ENCODE measurements at regions not wholly inside any gene's neighbourhood (a gene's known extent, or its start where the extent isn't known, plus 50 kb on each side); places are given as distances from the start of the nearest gene placed in this dataset.
A peak's percentile ranks its signal among the peaks of the same experiment; 100 is the strongest.

GRCh38 chr2:111698743-111699554, 185.0 kb downstream of the ANAPC1 start:
- intact Hi-C loops (cut with micrococcal nuclease), result loop anchor here (1.0 to 2.0 kb wide), 2 partner anchors 73 to 582 kb away; no protein-coding TSS in a partner anchor
- Mint-ChIP-seq H3K4me3 (ENCODE audit: low read depth) (peak overlapping the region; percentile 35), H3K27ac (peak overlapping the region; percentile 87), H3K36me3 (ENCODE audit: low read depth) (peaks cover 2% of the 10 kb centered on the region), H3K4me1 (ENCODE audit: low read depth) (peaks cover 43% of the 10 kb centered on the region), H3K9me3 (peaks cover 11% of the 10 kb centered on the region), H3K27me3 (ENCODE audit: low read depth) (peaks cover 14% of the 10 kb centered on the region)
- peak; percentile 60 for DNase-seq (ENCODE audit: low spot score)

DNA sequence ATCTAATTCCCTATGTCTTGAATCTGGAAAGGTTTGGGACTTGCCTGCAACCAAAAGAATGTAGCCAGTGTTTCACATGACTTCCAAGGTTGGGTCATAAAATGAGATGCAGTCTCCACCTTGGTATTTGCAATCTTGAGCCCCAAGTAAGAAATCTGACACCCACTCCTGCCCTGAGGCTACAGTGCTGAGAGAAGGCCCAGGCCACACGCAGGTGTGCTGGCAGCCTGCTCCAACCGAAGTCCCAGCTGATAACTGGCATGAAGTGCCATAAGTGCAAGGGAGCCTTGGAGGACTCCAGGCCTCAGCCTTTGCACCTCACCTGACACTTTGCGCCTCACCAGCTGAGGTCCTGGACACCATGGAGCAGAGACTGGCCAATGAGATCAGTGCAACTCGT, 182.7 kb downstream of the ANAPC1 start:
- Mint-ChIP-seq H3K27ac (no peak overlapping the region), H3K27me3 (ENCODE audit: low read depth) (no peaks in the 10 kb centered on the region), H3K9me3 (peaks cover 2% of the 10 kb centered on the region), H3K4me3 (ENCODE audit: low read depth) (no peak overlapping the region), H3K36me3 (ENCODE audit: low read depth) (no peaks in the 10 kb centered on the region), H3K4me1 (ENCODE audit: low read depth) (peaks cover 63% of the 10 kb centered on the region)
- DNase-seq (ENCODE audit: low spot score), result no peak
- intact Hi-C loops (cut with micrococcal nuclease), result loop anchor here (5.0 kb wide), 2 partner anchors 34 to 219 kb away; no protein-coding TSS in a partner anchor

- H3K36me3 Mint-ChIP-seq (ENCODE audit: low read depth), result no peaks in the 10 kb centered on the region
- H3K27ac Mint-ChIP-seq, result peak overlapping the region; percentile 44
- H3K9me3 Mint-ChIP-seq, result no peaks in the 10 kb centered on the region
- H3K4me1 Mint-ChIP-seq (ENCODE audit: low read depth), result peaks cover 66% of the 10 kb centered on the region
- H3K4me3 Mint-ChIP-seq (ENCODE audit: low read depth), result no peak overlapping the region
- DNase-seq (ENCODE audit: low spot score), result no peak
- no peaks in the 10 kb centered on the region for H3K27me3 Mint-ChIP-seq (ENCODE audit: low read depth)
- intact Hi-C loops (cut with micrococcal nuclease), result loop anchor here (5.0 kb wide), 2 partner anchors 34 to 219 kb away; no protein-coding TSS in a partner anchor
Measured at GRCh38 chr2:111701798-111702118, 182.2 kb downstream of the ANAPC1 start.

DNA sequence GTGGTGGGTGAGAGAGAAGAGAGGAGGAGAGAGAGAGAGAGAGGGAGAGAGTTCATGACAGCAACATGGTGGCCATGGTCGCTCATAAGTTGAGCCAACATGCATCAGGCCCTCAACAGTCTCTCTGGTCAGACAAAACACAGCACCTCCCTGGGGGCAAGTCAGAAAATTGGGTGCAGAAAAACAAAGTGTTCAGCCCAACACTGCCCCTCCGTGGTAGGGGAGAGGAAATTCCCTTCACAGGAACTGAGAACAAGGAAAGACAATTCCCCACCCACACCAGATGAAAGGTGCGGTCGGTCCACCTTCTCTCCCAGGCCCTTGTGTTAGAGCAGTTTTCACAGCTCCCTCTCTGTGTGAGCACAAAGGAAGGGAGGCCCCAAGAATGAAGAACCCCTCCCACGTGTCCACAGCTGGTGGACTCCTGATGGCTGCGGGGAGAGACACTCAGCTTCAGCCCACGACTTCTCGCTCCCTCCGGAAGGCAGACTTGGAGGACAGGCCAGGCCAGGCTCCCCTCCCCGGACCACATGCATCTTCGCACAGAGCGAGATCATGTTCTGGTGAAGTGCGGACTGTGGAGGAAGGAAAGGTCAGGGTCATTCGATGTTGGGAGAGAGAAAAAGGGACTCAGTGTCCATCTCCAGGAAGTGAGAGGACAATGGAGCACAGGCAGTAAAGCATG, 181.7 kb downstream of the ANAPC1 start:
- intact Hi-C loops (cut with micrococcal nuclease), result loop anchor here (5.0 kb wide), 2 partner anchors 35 to 220 kb away; no protein-coding TSS in a partner anchor
- Mint-ChIP-seq H3K4me3 (ENCODE audit: low read depth) (no peak overlapping the region), H3K9me3 (no peaks in the 10 kb centered on the region), H3K4me1 (ENCODE audit: low read depth) (peaks cover 67% of the 10 kb centered on the region), H3K27me3 (ENCODE audit: low read depth) (no peaks in the 10 kb centered on the region), H3K36me3 (ENCODE audit: low read depth) (no peaks in the 10 kb centered on the region), H3K27ac (peak overlapping the region; percentile 44)
- peak; percentile 40 for DNase-seq (ENCODE audit: low spot score)

DNA sequence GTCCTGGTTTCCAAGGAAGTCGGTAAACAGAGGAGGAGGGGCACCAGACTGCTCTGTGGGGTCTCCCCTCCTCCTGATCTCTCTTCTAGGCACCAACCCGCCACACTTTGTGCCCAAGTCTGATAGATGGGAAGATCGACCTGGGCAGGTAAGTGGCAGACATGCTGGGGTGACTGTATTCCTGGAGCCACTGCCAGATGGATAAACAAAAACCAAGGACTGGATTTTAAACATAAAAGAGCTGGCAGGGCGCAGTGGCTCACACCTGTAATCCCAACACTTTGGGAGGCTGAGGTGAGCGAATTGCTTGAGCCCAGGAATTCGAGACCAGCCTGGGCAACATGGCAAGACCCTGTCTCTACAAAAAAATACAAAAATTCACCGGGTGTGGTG, 181.2 kb downstream of the ANAPC1 start:
- Mint-ChIP-seq H3K9me3 (no peaks in the 10 kb centered on the region), H3K36me3 (ENCODE audit: low read depth) (no peaks in the 10 kb centered on the region), H3K27me3 (ENCODE audit: low read depth) (no peaks in the 10 kb centered on the region), H3K4me1 (ENCODE audit: low read depth) (peaks cover 67% of the 10 kb centered on the region), H3K27ac (no peak overlapping the region), H3K4me3 (ENCODE audit: low read depth) (no peak overlapping the region)
- intact Hi-C loops (cut with micrococcal nuclease), result loop anchor here (5.0 kb wide), 2 partner anchors 35 to 220 kb away; no protein-coding TSS in a partner anchor
- no peak for DNase-seq (ENCODE audit: low spot score)

DNA sequence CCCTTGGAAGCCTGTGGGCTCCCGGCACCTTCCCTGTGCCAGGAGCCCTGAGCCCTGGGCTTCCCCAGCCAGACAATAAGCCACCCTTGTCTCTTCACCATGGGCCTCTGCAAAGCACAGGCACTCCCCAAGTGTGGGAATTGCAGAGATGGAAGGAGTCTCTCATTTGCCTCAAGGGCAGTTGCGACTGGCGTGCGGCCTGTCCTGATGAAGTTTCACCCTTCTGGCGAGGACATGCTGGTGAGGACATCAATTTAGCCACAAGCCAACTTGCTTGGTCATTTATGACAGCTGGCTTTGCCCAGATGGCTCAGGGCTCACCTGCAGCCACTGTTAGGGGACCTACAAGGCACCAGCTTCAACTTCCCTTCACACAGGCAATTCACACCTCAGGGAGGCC, 180.2 kb downstream of the ANAPC1 start:
- Mint-ChIP-seq H3K36me3 (ENCODE audit: low read depth) (no peaks in the 10 kb centered on the region), H3K9me3 (no peaks in the 10 kb centered on the region), H3K4me3 (ENCODE audit: low read depth) (no peak overlapping the region), H3K27ac (no peak overlapping the region), H3K27me3 (ENCODE audit: low read depth) (peaks cover 2% of the 10 kb centered on the region), H3K4me1 (ENCODE audit: low read depth) (peaks cover 59% of the 10 kb centered on the region)
- intact Hi-C loops (cut with micrococcal nuclease), result loop anchor here (5.0 kb wide), 2 partner anchors 36 to 221 kb away; no protein-coding TSS in a partner anchor
- DNase-seq (ENCODE audit: low spot score), result no peak

DNA sequence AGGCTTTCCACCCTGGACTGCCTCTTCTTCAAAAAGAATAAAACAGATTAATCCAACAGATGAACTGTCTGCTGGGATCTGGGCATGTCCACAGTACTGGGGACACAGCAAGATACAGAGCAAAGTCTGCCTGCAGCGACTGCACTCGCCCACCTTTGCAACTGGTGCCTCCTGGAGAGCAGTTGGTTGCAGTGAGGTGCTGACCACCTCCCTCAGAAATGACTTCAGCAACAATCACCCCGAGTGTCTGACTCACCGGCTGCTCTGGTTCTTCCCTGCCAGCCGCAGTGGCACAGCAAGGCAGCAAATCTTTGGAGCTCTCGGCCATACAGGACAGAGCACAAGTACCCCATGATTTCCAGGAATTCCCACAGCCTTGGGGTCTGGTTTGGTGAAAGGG, 179.7 kb downstream of the ANAPC1 start:
- DNase-seq (ENCODE audit: low spot score), result no peak
- intact Hi-C loops (cut with micrococcal nuclease), result loop anchor here (5.0 kb wide), 2 partner anchors 37 to 222 kb away; no protein-coding TSS in a partner anchor
- peaks cover 54% of the 10 kb centered on the region for H3K4me1 Mint-ChIP-seq (ENCODE audit: low read depth)
- H3K27me3 Mint-ChIP-seq (ENCODE audit: low read depth), result peaks cover 5% of the 10 kb centered on the region
- no peak overlapping the region for H3K4me3 Mint-ChIP-seq (ENCODE audit: low read depth)
- no peaks in the 10 kb centered on the region for H3K9me3 Mint-ChIP-seq
- H3K36me3 Mint-ChIP-seq (ENCODE audit: low read depth), result no peaks in the 10 kb centered on the region
- no peak overlapping the region for H3K27ac Mint-ChIP-seq

DNA sequence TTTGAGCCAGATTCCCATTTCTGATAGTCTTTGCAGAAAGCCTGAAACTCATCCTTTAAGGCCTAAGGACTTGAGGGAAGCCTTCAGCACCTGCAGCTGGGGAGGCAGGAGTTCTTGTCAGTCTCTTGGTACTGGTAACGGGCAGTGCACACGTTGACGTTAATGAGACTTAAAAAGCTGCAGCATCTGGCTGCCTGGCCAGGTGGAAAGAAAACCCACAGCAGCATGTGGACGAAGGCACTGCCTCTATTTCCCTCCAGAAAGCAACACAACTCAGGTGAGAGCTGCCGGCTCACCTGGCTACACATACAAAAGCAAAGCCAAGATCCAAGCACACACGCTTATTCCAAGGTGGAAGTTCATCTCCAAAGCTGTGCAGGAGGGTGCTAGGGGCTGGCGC, 178.8 kb downstream of the ANAPC1 start:
- Mint-ChIP-seq H3K4me3 (ENCODE audit: low read depth) (no peak overlapping the region), H3K9me3 (no peaks in the 10 kb centered on the region), H3K27ac (peak overlapping the region; percentile 80), H3K4me1 (ENCODE audit: low read depth) (peaks cover 52% of the 10 kb centered on the region), H3K27me3 (ENCODE audit: low read depth) (peaks cover 8% of the 10 kb centered on the region), H3K36me3 (ENCODE audit: low read depth) (no peaks in the 10 kb centered on the region)
- no peak for DNase-seq (ENCODE audit: low spot score)
- intact Hi-C loops (cut with micrococcal nuclease), result loop anchor here (5.0 kb wide), 1 partner anchor 848 kb away; no protein-coding TSS in a partner anchor

- no peak overlapping the region for H3K4me3 Mint-ChIP-seq (ENCODE audit: low read depth)
- H3K36me3 Mint-ChIP-seq (ENCODE audit: low read depth), result no peaks in the 10 kb centered on the region
Measured at GRCh38 chr2:111705711-111706336, 178.2 kb downstream of the ANAPC1 start.

DNA sequence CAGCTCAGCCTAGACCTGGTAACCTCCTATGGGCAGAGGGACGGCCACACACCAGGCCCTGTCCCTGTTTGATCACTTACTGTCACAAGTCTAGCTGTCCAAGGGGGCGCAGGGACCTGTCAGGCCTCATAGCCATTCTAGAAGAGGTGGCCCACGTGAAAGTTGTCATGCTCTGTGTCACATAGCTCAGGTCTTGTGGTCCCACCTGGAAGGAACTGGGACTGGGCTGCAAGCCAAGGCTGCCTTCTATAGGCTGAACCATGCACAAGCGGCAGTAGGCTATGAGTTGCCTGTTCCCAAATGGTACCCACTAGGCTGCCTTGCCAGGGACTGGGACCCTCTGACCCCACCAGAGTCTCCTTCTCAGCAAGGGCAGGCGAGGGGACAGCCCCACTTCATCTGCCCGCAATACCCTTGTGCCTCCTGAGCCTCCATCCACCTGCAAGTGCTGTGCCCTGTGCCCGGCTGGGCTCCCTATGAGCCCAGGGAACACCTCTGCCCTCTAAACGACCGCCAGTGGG, 177.5 kb downstream of the ANAPC1 start:
- H3K4me1 Mint-ChIP-seq (ENCODE audit: low read depth), result peaks cover 45% of the 10 kb centered on the region
- DNase-seq (ENCODE audit: low spot score), result no peak
- intact Hi-C loops (cut with micrococcal nuclease), result loop anchor here (5.0 kb wide), 1 partner anchor 849 kb away; no protein-coding TSS in a partner anchor

More at GRCh38 chr2:111705711-111706336, 178.2 kb downstream of the ANAPC1 start:
- Mint-ChIP-seq H3K4me1 (ENCODE audit: low read depth) (peaks cover 52% of the 10 kb centered on the region), H3K9me3 (no peaks in the 10 kb centered on the region), H3K27me3 (ENCODE audit: low read depth) (peaks cover 11% of the 10 kb centered on the region), H3K27ac (peak overlapping the region; percentile 80)
- DNase-seq (ENCODE audit: low spot score), result peak; percentile 41
- intact Hi-C loops (cut with micrococcal nuclease), result loop anchor here (5.0 kb wide), 1 partner anchor 849 kb away; no protein-coding TSS in a partner anchor

GRCh38 chr2:111707700-111708099, 176.3 kb downstream of the ANAPC1 start:
- Mint-ChIP-seq H3K27me3 (ENCODE audit: low read depth) (peaks cover 16% of the 10 kb centered on the region), H3K27ac (no peak overlapping the region), H3K9me3 (peaks cover 10% of the 10 kb centered on the region), H3K4me3 (ENCODE audit: low read depth) (no peak overlapping the region), H3K36me3 (ENCODE audit: low read depth) (no peaks in the 10 kb centered on the region), H3K4me1 (ENCODE audit: low read depth) (peaks cover 33% of the 10 kb centered on the region)
- intact Hi-C loops (cut with micrococcal nuclease), result loop anchor here (5.0 kb wide), 1 partner anchor 850 kb away; no protein-coding TSS in a partner anchor
- DNase-seq (ENCODE audit: low spot score), result no peak

More for the DNA sequence above, 177.5 kb downstream of the ANAPC1 start:
- Mint-ChIP-seq H3K27me3 (ENCODE audit: low read depth) (peaks cover 11% of the 10 kb centered on the region), H3K9me3 (peaks cover 4% of the 10 kb centered on the region), H3K4me3 (ENCODE audit: low read depth) (no peak overlapping the region), H3K36me3 (ENCODE audit: low read depth) (no peaks in the 10 kb centered on the region), H3K27ac (no peak overlapping the region)

DNA sequence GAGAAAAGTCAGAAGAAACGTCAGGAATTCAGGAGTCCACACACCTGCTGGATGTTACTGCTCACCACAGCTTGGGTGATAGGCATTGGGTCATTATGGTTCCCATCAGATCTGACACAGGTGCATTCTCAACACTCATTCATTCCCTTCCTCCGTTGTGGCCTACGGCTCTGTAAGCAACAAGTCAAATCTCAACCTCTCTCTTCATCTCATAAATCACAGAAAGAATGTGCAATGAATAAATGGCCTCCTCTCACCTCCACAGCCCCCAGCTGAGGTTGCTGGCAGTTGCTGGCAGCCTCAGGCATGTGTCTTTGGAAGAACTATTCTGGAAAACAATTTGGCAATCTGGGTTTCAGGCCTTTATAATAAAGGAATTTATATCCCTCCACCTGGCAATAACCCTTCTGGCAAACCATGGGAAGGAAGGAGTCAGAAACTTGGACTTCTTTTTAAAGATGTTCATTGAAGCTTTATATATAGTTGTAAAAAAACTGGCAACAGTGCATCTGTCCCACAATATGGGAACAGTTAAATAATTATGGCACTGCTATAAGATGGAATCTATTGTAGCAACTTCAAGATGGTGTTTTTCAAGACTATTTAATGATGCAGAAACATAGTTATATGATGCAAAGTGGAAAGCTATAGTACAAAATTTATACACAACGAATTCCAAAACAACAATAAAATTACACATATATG, 175.4 kb downstream of the ANAPC1 start:
- Mint-ChIP-seq H3K27ac (no peak overlapping the region), H3K36me3 (ENCODE audit: low read depth) (no peaks in the 10 kb centered on the region), H3K27me3 (ENCODE audit: low read depth) (peaks cover 16% of the 10 kb centered on the region), H3K9me3 (peaks cover 10% of the 10 kb centered on the region), H3K4me1 (ENCODE audit: low read depth) (peaks cover 27% of the 10 kb centered on the region), H3K4me3 (ENCODE audit: low read depth) (no peak overlapping the region)
- intact Hi-C loops (cut with micrococcal nuclease), result loop anchor here (5.0 kb wide), 1 partner anchor 851 kb away; no protein-coding TSS in a partner anchor
- DNase-seq (ENCODE audit: low spot score), result no peak
